CD4-positive, alpha-beta T cell treated with Interleukin-2 at 100 ng/mL for 4 hours (primary cell): ENCODE measurements at regions not wholly inside any gene's neighbourhood (a gene's known extent, or its start where the extent isn't known, plus 50 kb on each side); places are given as distances from the start of the nearest gene placed in this dataset.
"Not testable (repeated sequence)": the region's sequence is repeated elsewhere in the genome, so short reads cannot be mapped to it uniquely, and the experiment has no call there.

Experiments
- DNase-seq: peaks from one replicate; pipeline ENCODE4 v3.0.0-alpha.2; 2020; ENCODE audit warnings: low spot score

GRCh38 chr4:143819029-143819428 is 86.3 kb downstream of the GYPE start:
- no peak for DNase-seq

GRCh38 chr4:143817866-143818265 is 87.5 kb downstream of the GYPE start:
- DNase-seq = not testable (repeated sequence)

- DNase-seq = not testable (repeated sequence)
Measured at GRCh38 chr4:143815375-143815774, 90.0 kb downstream of the GYPE start.

GRCh38 chr4:143813431-143814154 is 91.8 kb downstream of the GYPE start:
- DNase-seq = not testable (repeated sequence)

GRCh38 chr4:143791693-143792092 is 91.2 kb upstream of the FREM3 start:
- not testable (repeated sequence) for DNase-seq

GRCh38 chr4:143790425-143790824 is 90.0 kb upstream of the FREM3 start:
- DNase-seq = not testable (repeated sequence)

- DNase-seq = not testable (repeated sequence)
Measured at GRCh38 chr4:143789618-143790017, 89.1 kb upstream of the FREM3 start.

GRCh38 chr4:143784567-143784966 is 84.1 kb upstream of the FREM3 start:
- no peak for DNase-seq

DNA sequence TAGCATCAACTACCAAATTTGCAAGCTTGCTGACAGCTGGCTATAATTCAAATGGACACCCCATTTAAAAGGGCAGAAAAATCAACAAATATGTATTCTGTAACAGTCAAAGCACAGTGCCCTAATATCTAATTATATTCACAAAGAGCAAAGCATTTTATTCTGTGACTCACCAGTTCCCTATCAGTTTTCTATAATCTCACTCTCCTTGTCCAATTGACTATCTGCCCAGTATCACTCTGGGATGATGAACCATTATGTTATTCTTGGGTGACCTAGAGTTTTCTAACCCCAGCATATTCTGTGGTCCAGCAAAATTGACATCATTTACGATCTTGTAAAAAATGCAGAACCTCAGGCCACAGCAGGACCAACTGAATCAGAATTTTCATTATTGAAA is 82.0 kb upstream of the FREM3 start:
- DNase-seq = no peak

GRCh38 chr4:143773998-143774895 is 73.8 kb upstream of the FREM3 start:
- DNase-seq = peak; percentile 38

DNA sequence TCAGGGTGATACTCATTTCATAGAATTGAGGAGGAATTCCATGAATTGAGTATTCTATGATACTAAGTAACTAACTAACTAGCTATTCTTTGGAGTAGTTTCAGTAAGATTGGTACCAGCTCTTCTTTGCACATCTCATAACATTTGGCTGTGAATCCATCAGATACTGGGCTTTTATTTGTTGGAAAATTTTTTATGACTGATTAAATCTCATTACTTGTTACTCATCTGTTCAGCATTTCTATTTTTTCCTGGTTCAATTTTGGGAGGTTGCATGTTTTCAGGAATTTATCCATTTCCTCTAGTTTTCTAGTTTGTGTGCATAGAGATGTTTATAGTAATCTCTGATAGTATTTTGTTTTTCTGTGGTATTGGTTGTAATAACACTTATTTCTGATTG is 70.8 kb upstream of the FREM3 start:
- no peak for DNase-seq

- DNase-seq = no peak
Measured at GRCh38 chr4:143768007-143768591, 67.6 kb upstream of the FREM3 start.

DNA sequence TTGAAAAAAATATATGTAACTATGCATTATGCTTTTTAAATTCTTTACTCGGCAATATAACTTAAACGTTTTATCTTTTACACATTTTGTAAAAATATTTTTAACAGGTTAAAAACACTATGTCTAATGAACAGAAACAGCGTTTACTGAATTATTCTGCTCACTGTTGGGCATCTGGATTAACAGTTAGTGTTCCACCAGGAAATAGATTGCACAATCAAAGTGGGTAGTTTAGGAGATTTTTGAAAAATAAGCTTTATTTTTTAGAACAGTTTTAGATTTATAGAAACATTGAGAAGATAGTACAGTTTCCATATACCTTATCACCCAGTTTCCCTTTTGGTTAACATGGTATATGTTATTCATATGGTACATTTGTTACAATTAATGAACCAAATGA is 63.1 kb upstream of the FREM3 start:
- DNase-seq = no peak

DNA sequence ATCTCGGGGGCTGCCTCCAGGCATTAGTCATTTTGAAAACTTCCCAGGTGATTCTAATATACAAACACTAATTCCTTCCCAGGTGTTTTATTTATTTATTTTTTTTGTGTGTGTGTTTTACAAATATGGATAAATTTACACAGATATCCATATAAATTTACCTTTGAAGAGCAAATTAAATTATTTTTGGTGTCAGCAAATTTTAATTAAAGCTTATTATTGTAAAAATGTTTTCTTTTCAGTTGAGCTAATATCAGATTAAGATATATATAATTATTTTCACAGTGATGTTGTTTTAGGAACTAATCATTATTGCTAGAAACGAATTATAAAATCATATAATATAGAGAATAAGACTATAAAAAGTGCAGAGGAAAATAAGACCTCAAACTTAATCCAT is 62.0 kb upstream of the FREM3 start:
- no peak for DNase-seq
